ENCODE measurements at regions not wholly inside any gene's neighbourhood (a gene's known extent, or its start where the extent isn't known, plus 50 kb on each side); places are given as distances from the start of the nearest gene placed in this dataset.

- no peak for DNase-seq
Observed at GRCh38 chr3:124560666-124561215, 169.5 kb upstream of the UMPS start.

- no peak for DNase-seq
Observed at GRCh38 chr3:124562769-124563168, 167.5 kb upstream of the UMPS start.

- no peak for DNase-seq
Observed at GRCh38 chr3:124563376-124563775, 166.9 kb upstream of the UMPS start.

- peak; percentile 78 for DNase-seq
Observed at GRCh38 chr3:124565013-124565412, 165.2 kb upstream of the UMPS start.

GRCh38 chr3:124565551-124565950 is 164.7 kb upstream of the UMPS start:
- no peak for DNase-seq

GRCh38 chr3:124566701-124567100 is 163.6 kb upstream of the UMPS start:
- DNase-seq: no peak

- no peak for DNase-seq
Observed at GRCh38 chr3:124567179-124567578, 163.1 kb upstream of the UMPS start.

GRCh38 chr3:124569761-124570160 is 160.5 kb upstream of the UMPS start:
- no peak for DNase-seq

- DNase-seq: no peak
Observed at GRCh38 chr3:124570232-124570631, 160.0 kb upstream of the UMPS start.

GRCh38 chr3:124572851-124573405 is 157.3 kb upstream of the UMPS start:
- no peak for DNase-seq

- DNase-seq: no peak
Observed at GRCh38 chr3:124574012-124574411, 156.2 kb upstream of the UMPS start.

GRCh38 chr3:124576565-124577493 is 153.4 kb upstream of the UMPS start:
- DNase-seq: no peak

GRCh38 chr3:124577494-124578167 is 152.6 kb upstream of the UMPS start:
- DNase-seq: no peak

- DNase-seq: no peak
Observed at GRCh38 chr3:124579641-124580040, 150.6 kb upstream of the UMPS start.

GRCh38 chr3:124582196-124582595 is 148.1 kb upstream of the UMPS start:
- DNase-seq: no peak

- DNase-seq: no peak
Observed at GRCh38 chr3:124582621-124583395, 147.4 kb upstream of the UMPS start.

- no peak for DNase-seq
Observed at GRCh38 chr3:124584245-124584551, 146.1 kb upstream of the UMPS start.

- no peak for DNase-seq
Observed at GRCh38 chr3:124584552-124585391, 145.5 kb upstream of the UMPS start.

- DNase-seq: no peak
Observed at GRCh38 chr3:124586126-124587052, 143.9 kb upstream of the UMPS start.

- DNase-seq: no peak
Observed at GRCh38 chr3:124587053-124587408, 143.2 kb upstream of the UMPS start.

GRCh38 chr3:124588036-124588435 is 142.2 kb upstream of the UMPS start:
- DNase-seq: no peak

Measured in NCI-H2081 treated with DMSO at 0.1 percent for 48 hours (cell line).